Activated CD4-positive, alpha-beta T cell treated with anti-CD3 and anti-CD28 coated beads, Interleukin-2, amount 50 U/mL, for 48 hours (primary cell): ENCODE measurements at regions not wholly inside any gene's neighbourhood (a gene's known extent, or its start where the extent isn't known, plus 50 kb on each side); places are given as distances from the start of the nearest gene placed in this dataset.
A peak's percentile ranks its signal among the peaks of the same experiment; 100 is the strongest.
"Not testable (repeated sequence)": the region's sequence is repeated elsewhere in the genome, so short reads cannot be mapped to it uniquely, and the experiment has no call there.

Experiments used
- DNase-seq, 2 experiments: peaks; one replicate each; pipeline ENCODE4 v3.0.0-alpha.2; 2020

DNA sequence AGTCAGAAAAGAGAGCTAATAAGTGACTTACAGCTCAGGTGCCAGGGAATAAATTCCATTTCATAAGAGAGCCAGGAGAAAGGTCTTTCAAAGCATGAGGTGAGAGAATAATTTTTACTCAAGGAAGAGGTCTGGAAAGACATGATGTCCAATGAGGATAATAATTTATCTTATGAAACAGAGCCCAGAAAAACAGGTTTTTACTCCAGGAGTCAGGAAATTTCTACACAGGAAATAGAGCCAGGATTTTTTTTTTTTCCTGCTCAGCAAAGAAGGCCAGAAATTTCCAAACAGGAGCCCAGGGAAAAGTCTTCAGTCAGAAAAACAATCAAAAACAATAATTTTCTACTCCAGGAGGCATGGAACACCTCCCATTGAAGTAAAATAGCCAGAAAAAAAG lies 1185.7 kb upstream of the TSPY4 start:
- DNase-seq, result no peak

DNA sequence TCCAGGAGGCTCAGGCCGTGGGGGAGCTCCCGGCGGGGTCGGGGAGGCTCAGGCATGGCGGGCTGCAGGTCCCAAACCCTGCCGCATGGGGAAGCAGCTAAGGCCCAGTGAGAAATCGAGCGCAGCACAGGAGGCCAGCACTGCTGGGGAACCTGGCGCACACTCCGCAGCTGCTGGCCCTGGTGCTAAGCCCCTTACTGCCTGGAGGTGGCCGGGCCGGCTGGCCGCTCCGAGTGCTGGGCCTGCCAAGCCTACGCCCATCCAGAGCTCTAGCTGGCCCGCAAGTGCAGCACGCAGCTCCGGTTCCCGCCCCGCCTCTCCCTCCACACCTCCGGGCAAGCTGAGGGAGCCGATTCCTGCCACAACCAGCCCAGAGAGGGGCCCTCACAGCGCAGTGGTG lies 1208.7 kb upstream of the TSPY4 start:
- no peak for DNase-seq

DNA sequence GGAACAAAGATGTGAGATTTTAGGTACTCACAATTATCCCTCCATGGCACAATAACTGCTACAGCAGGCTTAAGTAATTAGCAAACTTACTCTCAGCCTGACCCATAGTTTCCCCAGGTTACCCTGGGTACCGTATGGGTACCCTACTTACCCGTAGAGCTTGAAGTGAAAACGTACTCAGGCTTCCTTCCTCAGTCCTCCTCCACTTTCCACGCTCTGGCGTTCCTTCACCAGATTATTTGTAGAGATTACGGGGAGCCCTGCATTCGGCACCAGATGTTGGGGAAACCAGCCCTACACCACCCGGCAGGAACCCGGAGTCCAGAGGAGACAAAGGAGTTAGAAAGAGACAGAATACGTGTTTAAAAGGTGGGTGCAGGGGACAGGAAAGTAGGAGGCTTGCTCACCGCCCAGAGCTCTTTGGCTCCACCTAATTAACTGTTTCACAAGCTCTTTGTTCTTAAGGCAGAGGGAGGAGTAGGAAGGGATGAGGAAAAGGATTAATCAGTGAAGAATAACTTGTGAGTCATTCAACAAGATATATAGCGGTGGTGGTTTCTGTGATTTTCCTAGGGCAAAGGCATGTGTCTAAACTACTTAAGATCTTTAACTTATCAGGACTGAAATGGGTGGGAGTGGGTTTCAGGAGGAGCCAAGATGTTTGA lies 1211.2 kb upstream of the TSPY4 start:
- no peak for DNase-seq

DNA sequence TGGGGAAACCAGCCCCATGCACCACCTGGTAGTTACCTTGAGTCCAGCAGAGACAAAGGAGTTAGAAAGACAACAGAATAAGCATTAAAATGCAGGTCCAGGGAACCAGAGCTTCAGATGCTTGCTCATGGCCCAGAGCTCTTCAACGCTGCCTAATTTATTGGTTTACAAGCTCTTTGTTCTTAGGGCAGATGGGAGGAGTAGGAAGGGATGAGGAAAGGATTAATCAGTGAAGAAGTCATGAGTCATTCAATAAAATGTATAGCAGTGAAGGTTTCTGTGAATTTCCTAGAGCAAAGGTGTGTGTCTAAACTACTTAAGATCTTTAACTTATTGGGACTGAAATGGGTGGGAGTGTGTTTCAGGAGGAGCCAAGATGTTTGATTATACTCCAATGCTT lies 1210.3 kb upstream of the AMELY start:
- no peak for DNase-seq

DNA sequence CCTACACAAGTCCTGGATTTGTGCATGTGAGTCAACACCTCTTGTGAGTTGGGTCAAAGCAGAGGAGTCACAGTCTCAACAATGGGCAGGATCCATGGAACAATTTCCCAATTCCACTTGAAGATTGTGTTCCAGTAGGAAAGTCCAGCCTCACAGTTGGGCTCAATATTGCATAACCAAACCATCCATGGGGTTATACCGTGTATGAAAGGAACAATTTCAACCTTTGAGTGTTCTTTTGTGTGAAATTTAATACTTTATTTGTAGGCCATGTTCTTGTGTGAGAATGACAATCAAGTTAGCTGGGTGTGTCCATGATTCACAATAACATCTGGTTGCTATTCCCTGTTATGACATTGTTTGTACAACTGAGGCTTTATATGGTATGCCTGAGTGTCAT lies 1182.9 kb upstream of the AMELY start:
- no peak for DNase-seq

DNA sequence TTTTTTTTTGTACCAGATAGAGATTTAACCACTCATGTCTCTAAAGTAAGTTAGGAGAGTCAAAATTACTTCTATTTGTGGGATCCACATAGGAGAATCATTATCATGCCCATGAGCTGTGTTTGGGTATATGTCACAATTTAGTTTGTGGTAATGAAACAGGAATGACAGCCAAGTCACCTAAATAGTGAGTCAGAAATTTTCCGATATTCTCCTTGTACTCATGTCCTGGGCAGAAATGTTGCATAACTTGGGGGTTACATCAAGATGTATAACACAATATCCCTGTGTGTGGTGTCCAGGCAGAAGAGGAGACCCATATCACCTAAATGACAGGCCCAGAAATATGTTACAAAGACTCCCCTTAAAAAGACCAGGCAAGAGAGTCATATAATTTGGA lies 1181.4 kb upstream of the AMELY start:
- DNase-seq, result no peak

DNA sequence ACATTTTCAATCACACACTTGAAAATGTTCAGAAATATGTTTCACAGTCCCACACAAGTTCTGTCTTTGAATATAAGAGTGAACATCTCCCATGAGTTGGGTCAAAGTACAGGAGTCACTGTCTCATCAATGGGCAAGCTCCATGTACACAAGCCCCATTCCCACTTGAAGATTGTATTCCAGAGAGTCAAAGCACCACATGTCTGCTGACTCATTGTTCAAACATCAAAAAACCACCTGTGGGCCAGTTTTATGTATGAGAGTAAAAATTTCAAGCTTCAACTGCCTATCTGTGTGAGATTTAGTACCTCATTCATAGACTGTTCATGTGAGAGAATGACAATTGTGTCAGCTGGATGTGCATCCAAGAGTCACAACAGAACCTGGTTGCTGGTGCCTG lies 1174.4 kb upstream of the AMELY start:
- no peak for DNase-seq

DNA sequence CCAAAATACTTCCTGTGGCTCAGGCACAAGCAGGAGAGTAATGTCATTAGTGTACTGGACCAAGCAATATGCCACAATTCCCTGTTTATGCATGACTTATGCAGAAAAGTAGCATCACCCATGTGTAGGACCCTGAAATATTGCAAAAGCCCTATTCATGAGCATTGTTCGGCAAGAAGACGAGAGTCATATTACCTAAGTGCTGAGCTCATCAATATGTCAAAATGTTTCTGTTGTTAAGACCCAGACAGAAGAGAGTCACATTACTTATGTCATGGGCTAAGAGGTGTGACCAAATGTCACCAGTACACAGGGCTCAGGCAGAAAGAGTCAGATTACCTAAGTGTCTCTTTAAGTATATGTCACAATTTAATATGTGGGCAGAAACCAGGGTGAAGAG lies 1172.6 kb upstream of the AMELY start:
- no peak for DNase-seq

DNA sequence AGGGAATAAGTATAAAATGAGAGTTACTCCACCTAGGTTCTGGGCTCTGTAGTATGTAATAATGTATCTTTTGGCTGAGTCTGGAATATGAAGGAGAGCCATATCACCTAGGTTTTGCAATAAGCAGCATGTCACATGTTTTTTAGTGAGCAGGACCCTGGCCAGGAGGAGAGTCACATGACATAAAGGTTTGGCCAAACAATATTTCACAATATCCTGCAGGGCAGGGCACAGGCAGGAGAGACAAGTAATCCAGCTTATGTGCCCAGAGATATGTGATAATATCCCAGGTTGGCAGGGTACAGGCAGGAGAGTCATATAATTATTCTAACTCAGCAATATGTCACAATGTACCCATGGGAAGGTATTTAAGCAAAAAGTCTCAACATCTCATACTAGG lies 1169.6 kb upstream of the AMELY start:
- DNase-seq, result no peak

DNA sequence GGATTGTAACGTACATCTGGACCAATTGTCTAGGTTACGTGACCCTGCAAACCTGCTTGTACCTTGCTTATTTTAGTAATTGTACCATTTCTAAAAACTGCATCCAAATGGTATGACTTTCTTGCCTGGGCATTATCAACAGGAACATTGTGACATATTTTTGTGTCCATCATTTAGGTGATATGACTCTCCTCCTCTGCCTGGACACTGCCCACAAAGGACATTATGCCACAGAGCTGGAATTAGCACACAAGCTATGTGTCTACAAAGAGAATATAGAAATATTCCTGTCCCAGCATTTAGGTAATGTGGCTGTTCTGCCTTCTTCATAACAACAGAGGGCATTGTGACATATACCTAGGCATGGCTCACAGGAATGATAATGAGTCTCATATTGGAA lies 1153.7 kb upstream of the AMELY start:
- no peak for DNase-seq

DNA sequence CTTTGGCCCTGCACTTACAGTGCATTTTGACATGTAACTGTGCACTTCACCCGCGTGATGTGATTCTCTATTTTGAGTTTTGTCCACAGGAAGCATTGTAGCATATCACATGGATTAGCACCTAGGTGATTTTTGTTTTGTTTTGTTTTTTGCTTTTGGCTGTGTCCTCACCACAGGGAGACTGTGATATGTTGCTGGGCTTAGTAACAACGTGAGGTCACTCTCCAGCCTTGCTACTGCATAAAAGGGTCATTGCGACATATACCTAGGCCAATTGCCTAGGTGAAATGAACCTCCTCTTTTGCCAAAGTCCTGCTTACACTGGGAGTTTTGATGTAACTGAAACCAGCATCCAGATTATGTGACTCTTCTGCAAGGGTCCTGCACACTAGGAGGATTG lies 1152.9 kb upstream of the AMELY start:
- DNase-seq, result no peak

DNA sequence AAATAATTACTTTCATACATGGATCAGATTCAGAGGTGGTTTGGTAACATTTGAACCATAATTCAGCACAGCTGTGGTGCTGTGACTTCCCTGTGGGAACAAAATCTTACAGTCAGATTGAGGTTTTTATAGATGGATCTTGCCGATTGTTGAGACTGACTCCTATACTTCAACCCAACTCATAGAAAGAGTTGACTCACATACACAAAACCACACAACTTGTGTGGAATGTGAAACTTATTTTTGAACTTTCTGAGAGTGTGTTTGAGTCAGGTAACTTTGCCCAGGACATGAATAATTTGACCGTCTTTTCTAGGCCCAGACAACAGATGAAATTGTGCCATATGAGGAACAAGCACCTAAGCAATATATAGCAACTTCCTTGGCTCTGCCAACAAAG lies 1152.4 kb upstream of the AMELY start:
- no peak for DNase-seq

DNA sequence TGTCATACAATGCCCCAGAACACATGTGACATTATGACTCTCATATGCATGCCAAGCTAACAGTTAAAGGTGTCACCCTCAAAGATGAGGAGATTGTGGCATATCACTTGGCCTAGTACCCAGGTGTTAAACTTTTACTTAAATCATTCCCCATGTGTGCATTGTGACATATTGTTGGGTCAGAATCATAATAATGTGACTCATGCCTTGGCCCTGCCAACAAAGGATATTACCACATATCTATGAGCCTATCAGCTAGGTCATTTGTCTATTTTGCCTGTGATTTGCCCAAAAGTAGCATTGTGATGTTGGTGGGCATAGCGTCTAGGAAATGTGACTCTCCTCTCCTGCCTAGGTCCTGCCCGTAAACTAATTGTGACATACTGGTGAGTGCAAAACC lies 1147.1 kb upstream of the AMELY start:
- DNase-seq, result no peak

DNA sequence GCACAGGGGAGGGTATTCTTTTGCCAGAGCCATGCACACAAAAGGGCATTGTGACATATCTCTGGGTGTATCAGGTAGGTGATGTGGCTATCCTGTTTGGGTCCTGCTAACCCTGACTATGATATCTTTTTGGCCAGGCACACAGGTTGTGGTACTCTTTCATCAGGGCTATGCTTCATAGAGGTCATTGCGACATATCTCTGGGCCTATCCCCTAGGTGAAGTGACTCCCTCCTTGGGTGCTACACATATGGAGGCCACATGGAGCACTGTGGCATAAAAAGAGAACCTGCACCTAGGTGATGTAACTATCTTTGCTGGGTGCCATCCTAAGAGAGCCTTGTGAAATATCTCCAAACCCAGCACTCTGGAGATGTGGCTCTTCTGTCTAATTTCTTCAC lies 1139.8 kb upstream of the AMELY start:
- no peak for DNase-seq

DNA sequence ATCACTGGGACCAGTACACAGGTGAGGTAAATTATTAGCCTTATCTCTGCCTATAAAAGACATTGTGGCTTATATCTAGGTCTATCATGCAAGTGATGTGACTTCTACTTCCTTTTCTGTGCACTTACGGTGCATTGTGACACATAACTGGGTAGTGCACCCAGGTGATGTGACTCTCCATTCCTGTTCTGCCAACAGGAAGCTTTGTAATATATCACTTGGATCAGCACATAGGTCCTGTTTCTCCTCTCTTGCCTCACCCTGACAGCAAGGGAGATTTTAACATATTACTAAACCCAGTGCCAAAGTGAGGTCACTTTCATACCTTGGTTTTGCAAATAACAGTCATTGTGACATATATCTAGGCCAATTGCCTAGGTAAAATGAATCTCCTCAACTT lies 1129.7 kb upstream of the AMELY start:
- no peak for DNase-seq

DNA sequence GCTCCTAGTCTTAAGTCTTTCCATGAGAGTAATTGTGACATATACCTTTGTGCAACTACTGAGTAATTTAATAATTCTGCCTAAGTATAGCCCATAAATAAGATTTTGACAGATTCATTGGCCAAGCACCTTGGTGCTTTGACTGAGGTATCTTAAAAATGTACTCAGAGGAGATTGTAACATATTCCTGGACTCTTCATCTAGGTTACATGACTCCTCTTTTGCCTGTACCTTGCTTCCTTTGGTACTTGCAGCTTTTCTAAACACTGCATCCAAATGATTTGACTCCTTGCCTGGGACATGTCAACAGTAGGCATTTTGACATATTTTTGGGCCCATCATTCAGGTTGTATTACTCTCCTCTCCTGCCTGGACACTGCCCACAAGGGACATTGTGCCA lies 1125.0 kb upstream of the AMELY start:
- no peak for DNase-seq

DNA sequence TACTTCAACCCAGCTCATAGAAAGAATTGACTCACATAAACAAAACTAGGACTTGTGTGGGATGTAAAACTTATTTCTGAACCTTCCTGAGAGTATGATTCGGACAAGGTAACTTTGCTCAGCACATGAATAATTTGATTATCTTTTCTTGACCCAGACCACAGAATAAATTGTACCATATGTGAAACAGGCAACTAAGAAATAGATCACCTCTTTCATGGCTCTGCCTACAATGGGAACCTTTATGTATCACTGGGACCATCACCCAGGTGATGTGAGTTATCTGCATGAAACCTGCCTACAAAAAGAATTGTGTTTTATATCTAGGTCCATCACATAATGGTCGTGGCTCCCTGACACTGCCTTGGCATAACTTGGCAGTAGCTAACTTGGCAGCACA lies 1124.1 kb upstream of the AMELY start:
- DNase-seq, result no peak

DNA sequence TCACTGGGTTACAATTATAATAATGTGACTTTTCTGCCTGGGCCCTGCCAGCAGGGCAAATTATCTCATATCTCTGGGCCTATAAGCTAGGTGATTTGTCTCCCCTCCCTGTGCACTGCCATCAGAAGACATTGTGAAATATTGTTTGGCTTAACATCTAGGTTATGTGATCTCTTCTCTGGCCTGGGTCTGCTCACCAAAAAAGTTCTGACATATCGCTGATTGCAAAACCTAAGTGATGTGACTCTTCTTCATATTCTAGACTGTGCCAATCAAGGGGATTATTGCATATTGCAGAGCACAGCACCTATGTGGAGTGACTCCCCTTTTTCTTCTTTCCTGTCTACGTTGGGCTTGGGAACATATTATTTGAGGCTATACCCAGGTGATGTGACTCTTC lies 1123.1 kb upstream of the AMELY start:
- DNase-seq, result no peak

DNA sequence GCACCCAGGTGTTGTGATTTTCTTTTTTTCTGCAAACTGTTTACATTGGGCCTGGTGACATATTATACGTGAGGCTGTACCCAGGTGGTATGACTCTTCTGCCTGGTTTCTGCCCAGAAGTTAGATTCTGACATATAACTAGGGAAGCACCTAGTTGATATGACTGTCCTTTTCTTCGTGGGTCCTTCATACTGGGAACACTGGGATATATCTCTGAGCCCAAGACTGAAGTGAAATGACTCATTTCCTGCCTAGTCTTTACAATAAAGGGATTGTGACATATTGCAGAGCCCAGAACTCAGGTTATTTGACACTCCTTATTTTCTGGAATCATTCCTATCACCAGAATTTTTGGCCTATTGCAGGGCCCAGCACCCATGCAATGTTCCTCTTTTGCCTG lies 1121.6 kb upstream of the AMELY start:
- no peak for DNase-seq

DNA sequence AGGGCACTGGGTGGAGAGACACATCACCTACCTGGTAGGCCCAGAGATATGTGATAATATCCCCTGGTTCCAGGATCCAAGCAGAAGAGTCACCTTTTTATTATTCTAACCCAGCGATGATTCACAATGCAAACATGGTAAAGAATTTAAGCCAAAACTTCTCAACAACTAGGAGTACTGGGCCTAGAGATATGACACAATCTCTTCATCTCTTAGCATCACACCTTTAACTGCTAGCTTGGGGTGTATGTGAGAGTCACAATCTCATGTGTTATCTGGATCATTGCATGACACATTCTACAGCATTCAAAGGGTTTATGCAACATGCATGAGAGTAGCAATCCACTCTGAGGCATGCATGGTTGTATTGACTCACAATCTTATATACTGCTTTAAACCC lies 1109.0 kb upstream of the AMELY start:
- no peak for DNase-seq

DNA sequence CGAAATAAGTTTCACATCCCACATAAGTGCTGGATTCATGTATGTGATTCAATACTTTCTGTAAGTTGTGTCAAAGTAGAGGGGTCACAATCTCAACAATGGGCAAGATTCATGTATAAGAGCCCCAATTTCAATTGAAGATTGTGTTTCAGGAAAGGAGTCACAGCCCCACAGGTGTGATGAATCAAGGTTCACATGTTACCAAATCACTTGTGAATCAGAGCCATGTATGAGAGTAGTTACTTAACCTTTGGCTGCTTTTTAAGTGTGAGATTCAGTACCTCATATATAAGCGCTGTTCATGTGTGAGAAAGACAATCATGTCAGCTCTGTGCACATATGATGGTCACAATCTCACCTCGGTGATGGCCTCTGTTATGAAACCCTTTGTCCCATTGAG lies 1100.0 kb upstream of the AMELY start:
- DNase-seq, result no peak

DNA sequence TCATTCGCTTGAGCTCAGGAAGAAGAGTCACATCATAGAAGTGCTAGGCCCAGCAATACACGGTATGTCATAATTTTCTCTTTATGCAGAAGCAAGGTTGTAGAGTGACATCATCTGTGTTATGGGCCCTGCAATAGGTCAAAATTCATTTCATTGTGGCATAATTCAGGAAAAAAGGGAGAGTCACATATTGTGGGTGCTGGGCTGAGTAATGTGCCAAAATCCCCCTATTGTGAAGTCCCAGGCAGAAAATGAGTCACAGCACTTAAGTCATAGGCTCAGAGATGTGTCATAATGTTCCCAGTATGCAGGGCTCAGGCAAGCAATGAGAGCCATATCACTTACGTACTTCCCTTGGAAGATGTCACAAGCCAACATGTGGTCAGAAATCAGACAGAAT lies 1092.6 kb upstream of the AMELY start:
- DNase-seq, result peak; percentile 9 to 14

DNA sequence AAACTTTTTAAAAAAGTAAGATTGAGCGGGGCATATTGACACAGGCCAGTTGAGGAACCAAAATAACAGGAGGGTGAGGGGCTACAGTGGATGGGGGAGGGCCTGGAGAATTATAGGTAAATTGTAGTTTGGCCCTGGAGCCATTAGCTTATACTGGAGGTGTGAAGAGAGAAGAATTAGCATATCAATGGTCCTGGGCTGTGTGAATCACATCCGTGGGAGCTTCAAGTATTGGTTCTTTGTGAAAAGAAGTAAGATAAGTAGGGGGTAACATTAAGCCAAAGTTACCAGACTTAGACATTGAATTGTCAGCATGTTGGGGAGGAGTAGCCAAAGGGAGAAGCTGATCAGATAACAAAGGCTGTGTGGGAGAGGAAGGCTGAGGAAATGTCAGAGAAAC lies 1085.2 kb upstream of the AMELY start:
- DNase-seq, result no peak

DNA sequence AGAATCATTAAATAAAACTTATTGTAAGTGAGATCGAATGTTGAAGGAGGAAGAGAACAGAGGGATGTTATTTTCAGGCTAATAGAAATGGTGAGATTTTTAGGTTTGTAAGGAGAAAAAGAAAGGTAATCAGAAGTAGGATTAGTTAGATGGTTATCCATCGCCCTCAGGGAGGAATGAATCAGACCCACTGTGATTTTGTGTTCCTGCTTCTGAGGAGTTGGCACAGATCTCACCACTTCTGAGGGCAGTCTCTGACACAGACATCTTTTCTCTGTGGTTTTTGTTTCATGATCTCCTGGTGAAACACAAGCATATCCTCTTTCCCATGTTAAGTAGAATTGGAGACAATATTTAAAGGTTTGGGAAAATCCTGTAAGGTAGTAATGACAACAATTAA lies 1083.2 kb upstream of the AMELY start:
- not testable (repeated sequence) for DNase-seq

DNA sequence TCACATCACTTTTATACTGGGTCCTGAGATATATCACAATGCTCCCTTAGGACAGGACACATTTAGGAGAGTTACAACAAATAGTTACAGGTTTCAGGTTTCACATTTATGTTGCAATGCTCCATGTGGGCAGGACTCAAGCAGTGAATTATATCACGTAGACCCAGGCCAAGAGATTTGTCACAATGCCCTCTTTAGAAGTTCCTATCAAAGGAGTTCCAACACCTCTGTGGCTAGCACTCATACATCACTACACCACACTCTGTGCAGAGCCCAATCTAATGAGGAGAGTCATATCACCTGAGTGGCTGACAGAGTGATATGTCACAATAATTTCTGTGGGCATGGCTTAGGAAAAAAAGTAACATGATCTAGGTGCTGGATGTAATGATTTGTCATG lies 1068.2 kb upstream of the AMELY start:
- no peak for DNase-seq

DNA sequence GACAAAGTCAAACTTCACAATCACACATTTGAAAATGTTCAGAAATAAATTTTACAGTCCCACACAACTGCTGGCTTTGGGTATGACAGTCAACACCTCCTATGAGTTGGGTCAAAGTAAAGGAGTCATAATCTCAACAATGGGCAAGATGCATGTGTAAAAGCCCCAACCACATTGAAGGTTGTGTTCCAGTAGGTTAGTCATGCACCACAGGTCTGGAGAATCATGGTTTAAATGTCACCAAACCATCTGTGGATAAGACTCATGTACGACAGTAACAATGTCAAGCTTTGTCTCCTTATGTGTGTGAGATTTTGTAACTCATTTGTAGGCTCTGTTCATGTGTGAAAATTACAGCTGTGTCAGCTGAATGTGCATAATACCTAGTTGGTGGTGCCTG lies 1065.7 kb upstream of the AMELY start:
- DNase-seq, result no peak
